ENCODE measurements at regions not wholly inside any gene's neighbourhood (a gene's known extent, or its start where the extent isn't known, plus 50 kb on each side); places are given as distances from the start of the nearest gene placed in this dataset.

GRCh38 chr6:84459401-84459800, 232.0 kb upstream of the CEP162 start:
- no peak for DNase-seq

- no peak for DNase-seq
Measured at GRCh38 chr6:84458271-84458670, 230.8 kb upstream of the CEP162 start.

- no peak for DNase-seq
Measured at GRCh38 chr6:84457276-84457675, 229.8 kb upstream of the CEP162 start.

GRCh38 chr6:84456803-84457202, 229.4 kb upstream of the CEP162 start:
- no peak for DNase-seq

- DNase-seq, result no peak
Measured at GRCh38 chr6:84455511-84456029, 228.1 kb upstream of the CEP162 start.

GRCh38 chr6:84453499-84453898, 226.1 kb upstream of the CEP162 start:
- no peak for DNase-seq

- DNase-seq, result no peak
Measured at GRCh38 chr6:84450018-84450417, 222.6 kb upstream of the CEP162 start.

- no peak for DNase-seq
Measured at GRCh38 chr6:84449220-84449619, 221.8 kb upstream of the CEP162 start.

GRCh38 chr6:84448331-84448730, 220.9 kb upstream of the CEP162 start:
- no peak for DNase-seq

GRCh38 chr6:84447651-84448050, 220.2 kb upstream of the CEP162 start:
- no peak for DNase-seq

- DNase-seq, result no peak
Measured at GRCh38 chr6:84445068-84445467, 217.6 kb upstream of the CEP162 start.

- no peak for DNase-seq
Measured at GRCh38 chr6:84442208-84442607, 214.8 kb upstream of the CEP162 start.

- no peak for DNase-seq
Measured at GRCh38 chr6:84441456-84441855, 214.0 kb upstream of the CEP162 start.

GRCh38 chr6:84434550-84434949, 207.1 kb upstream of the CEP162 start:
- no peak for DNase-seq

GRCh38 chr6:84432619-84433018, 205.2 kb upstream of the CEP162 start:
- no peak for DNase-seq

- DNase-seq, result no peak
Measured at GRCh38 chr6:84428300-84428907, 201.0 kb upstream of the CEP162 start.

GRCh38 chr6:84425971-84426705, 198.7 kb upstream of the CEP162 start:
- no peak for DNase-seq

GRCh38 chr6:84424956-84425355, 197.5 kb upstream of the CEP162 start:
- DNase-seq, result no peak

- DNase-seq, result no peak
Measured at GRCh38 chr6:84422380-84422968, 195.0 kb upstream of the CEP162 start.

GRCh38 chr6:84421031-84421430, 193.6 kb upstream of the CEP162 start:
- no peak for DNase-seq

- no peak for DNase-seq
Measured at GRCh38 chr6:84417260-84417659, 189.8 kb upstream of the CEP162 start.

GRCh38 chr6:84416043-84416657, 188.7 kb upstream of the CEP162 start:
- DNase-seq, result no peak

GRCh38 chr6:84415517-84415916, 188.1 kb upstream of the CEP162 start:
- DNase-seq, result no peak

GRCh38 chr6:84415068-84415467, 187.6 kb upstream of the CEP162 start:
- no peak for DNase-seq

All from activated gamma-delta T cell (primary cell).